ENCODE measurements at regions not wholly inside any gene's neighbourhood (a gene's known extent, or its start where the extent isn't known, plus 50 kb on each side); places are given as distances from the start of the nearest gene placed in this dataset.

DNA sequence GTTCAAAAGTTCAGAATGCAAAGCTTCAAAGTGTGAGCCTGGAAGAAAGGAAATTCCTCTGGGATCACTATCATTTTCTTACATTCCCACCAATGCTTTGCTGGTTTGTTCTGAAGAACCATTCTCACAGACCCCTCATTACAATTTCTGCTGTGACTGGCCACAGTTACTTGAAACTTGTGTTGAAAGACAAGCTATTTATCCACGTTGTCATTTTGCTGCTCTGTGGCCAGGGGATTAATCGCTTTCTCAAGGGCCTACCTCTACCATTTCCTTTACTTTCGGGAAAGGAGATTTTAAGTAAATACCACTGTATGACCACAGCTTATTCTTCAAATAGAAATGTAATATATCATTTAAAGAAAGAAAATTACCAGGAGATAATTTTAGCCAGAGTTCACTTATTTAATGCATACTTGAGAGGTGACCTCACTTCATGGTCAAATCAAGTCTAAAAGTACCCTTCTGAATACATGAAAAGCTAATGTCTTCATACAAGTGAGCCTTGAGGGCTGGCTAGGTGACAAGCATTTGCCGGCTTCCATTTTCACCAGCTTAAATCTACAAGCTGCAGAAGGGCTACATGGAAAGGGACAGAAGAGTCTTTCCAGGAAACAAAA is 69.8 kb upstream of the ROBO2 start:
- TF ChIP-seq, protein P1, sequence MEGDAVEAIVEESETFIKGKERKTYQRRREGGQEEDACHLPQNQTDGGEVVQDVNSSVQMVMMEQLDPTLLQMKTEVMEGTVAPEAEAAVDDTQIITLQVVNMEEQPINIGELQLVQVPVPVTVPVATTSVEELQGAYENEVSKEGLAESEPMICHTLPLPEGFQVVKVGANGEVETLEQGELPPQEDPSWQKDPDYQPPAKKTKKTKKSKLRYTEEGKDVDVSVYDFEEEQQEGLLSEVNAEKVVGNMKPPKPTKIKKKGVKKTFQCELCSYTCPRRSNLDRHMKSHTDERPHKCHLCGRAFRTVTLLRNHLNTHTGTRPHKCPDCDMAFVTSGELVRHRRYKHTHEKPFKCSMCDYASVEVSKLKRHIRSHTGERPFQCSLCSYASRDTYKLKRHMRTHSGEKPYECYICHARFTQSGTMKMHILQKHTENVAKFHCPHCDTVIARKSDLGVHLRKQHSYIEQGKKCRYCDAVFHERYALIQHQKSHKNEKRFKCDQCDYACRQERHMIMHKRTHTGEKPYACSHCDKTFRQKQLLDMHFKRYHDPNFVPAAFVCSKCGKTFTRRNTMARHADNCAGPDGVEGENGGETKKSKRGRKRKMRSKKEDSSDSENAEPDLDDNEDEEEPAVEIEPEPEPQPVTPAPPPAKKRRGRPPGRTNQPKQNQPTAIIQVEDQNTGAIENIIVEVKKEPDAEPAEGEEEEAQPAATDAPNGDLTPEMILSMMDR (IDR thresholded peaks at IDR 0.05; ENCODE audit: low read depth, low read length, missing control alignments), result no peak
- no peak overlapping the region for H3K4me3 ChIP-seq (replicated peaks; ENCODE audit: low read depth, low read length)
- no peak for DNase-seq (ENCODE audit: extremely low read depth, low read depth)

DNA sequence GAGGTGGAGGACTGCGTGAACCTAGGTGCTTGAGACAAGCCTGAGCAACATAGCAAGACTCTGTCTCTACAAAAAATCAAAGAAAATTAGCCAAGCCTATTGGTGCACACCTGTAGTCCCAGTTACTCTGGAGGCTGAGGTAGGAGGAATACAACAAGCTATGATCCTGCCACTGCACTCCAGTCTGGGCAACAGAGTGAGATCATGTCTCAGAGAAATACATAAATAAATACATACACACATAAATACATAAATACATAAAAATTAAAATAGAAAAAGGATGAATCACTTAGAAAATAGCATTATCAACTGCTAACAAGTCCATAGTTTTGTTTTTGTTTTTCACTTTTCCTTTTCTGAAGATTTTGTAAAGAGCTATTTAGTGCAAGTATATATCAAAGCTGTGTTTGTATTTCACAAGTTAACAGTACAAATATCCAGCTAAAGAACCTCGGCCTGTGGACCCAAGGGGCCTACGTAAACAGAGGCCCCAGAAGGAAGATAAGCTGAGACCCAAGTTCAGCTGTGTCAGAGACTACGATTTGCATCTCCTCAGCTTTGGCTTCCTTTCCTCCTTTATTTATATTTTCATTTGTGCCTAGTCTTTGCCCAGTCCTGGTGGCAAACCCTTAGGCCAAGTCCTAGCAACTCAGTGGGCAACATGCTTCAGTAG is 67.1 kb upstream of the ROBO2 start:
- TF ChIP-seq, protein P1 (IDR thresholded peaks at IDR 0.05; ENCODE audit: low read depth, low read length, missing control alignments), result no peak
- no peak overlapping the region for H3K4me3 ChIP-seq (replicated peaks; ENCODE audit: low read depth, low read length)
- DNase-seq (ENCODE audit: extremely low read depth, low read depth), result no peak

DNA sequence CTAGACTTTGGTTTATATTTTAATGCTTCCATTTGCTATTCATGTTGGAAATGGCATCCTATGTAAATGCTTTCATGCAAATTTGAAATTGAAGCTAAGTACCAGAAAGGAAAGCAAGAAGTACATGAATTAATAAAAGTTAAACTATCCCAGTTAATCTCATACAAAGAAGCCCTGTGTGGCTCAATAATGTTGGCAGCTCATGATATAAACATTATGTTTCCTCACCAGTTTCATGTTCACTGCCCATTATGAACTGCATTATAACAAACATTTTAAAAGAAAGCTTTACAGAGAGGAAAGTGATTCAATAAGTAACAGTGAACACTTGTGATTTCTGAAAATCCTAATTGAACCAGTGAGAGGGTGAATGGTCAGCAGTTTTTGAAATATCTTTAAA is 62.9 kb upstream of the ROBO2 start:
- H3K4me3 ChIP-seq (replicated peaks; ENCODE audit: low read depth, low read length), result no peak overlapping the region
- no peak for DNase-seq (ENCODE audit: extremely low read depth, low read depth)
- TF ChIP-seq, protein P1 (IDR thresholded peaks at IDR 0.05; ENCODE audit: low read depth, low read length, missing control alignments), result no peak

DNA sequence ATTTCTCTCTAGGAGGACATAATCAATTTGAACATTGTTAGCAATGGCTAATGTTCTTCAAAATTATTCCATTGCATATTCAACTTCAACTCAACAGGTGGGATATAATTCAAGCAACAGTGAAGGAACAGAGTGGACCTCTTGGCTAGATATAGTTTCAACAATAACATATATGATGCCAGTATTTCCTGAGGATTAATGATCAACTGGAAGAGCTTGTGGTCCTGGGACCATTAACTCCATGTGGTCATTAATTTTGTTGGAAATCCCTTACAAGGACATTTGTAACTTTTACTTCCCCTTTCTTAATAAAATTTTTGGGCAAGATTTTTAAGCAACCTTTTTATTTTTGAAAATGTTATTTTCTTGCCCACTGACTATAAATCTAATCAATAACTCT is 54.3 kb upstream of the ROBO2 start:
- TF ChIP-seq, protein P1 (IDR thresholded peaks at IDR 0.05; ENCODE audit: low read depth, low read length, missing control alignments), result no peak
- no peak overlapping the region for H3K4me3 ChIP-seq (replicated peaks; ENCODE audit: low read depth, low read length)
- no peak for DNase-seq (ENCODE audit: extremely low read depth, low read depth)

DNA sequence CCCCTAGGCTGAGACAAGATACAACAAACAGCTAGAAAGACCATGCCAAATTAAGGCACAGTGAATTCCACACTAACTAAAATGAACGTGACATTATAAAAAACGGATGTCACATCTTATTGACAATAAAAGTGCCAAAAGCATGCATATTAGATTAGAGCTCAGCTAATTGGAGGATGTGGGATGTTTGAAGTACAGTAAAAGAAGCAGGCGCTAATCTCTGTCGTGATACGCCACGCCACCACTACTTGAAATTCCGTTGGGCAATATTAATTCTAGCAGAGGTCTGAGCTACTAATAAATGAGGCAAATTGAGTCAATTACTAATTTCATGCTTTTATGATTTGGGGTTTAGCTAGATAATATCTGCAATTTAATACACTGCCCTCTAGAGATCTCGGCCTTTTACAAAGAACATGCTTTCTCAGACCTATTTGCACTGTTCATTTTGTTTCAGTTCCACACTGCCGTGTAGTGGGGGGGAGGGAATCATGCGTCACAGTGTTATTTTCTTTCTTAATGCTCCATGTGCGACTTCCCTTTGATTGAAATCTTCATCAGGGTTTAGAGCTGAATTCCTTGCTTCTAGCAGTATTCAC is 52.9 kb upstream of the ROBO2 start:
- TF ChIP-seq, protein P1 (IDR thresholded peaks at IDR 0.05; ENCODE audit: low read depth, low read length, missing control alignments), result no peak
- no peak for DNase-seq (ENCODE audit: extremely low read depth, low read depth)
- no peak overlapping the region for H3K4me3 ChIP-seq (replicated peaks; ENCODE audit: low read depth, low read length)
